Left ventricle myocardium inferior (tissue), 1 donor: ENCODE measurements at regions not wholly inside any gene's neighbourhood (a gene's known extent, or its start where the extent isn't known, plus 50 kb on each side); places are given as distances from the start of the nearest gene placed in this dataset.

Experiments used
- DNase-seq: peaks from one replicate; pipeline ENCODE4 v3.0.0-alpha.2; 2020
- H3K27ac ChIP-seq: fragments of 200-600 bp; replicated peaks from 2 replicates; pipeline ENCODE4 v1.8.0; 2021
- H3K27me3 ChIP-seq: fragments of 200-600 bp; 2 replicates; pipeline ENCODE4 v1.8.0; 2021; ENCODE audit warnings: low read depth
- H3K36me3 ChIP-seq: fragments of 200-600 bp; 2 replicates; pipeline ENCODE4 v1.8.0; 2021
- H3K4me1 ChIP-seq: fragments of 200-600 bp; 2 replicates; pipeline ENCODE4 v1.8.0; 2021
- H3K4me3 ChIP-seq: fragments of 200-600 bp; 2 replicates; pipeline ENCODE4 v1.8.0; 2021; ENCODE audit warnings: mild to moderate bottlenecking, moderate library complexity
- H3K9me3 ChIP-seq: fragments of 200-600 bp; replicated peaks from 2 replicates; pipeline ENCODE4 v1.8.0; 2021
- CTCF ChIP-seq: fragments of 200-600 bp; IDR thresholded peaks from 2 replicates; pipeline ENCODE4 v1.8.0; 2021; ENCODE audit warnings: antibody characterized with exemption, mild to moderate bottlenecking, borderline replicate concordance
- intact Hi-C: fragments of 100-400 bp; cut with micrococcal nuclease; formaldehyde crosslinking; loops from one replicate; pipeline ENCODE4 v1.11.0; 2022
- donor health status: DM: no; HTN: yes; CAD: no; lungs with severe emphysema.

GRCh38 chr21:33126569-33126968 is 56.6 kb downstream of the OLIG1 start:
- Histone ChIP-seq H3K27ac (no peak overlapping the region), H3K9me3 (no peaks in the 10 kb centered on the region), H3K36me3 (no peaks in the 10 kb centered on the region), H3K27me3 (peaks cover 65% of the 10 kb centered on the region), H3K4me1 (peaks cover 12% of the 10 kb centered on the region), H3K4me3 (no peak overlapping the region)
- DNase-seq = no peak
- no peak for TF ChIP-seq CTCF
- intact Hi-C loops = no loop called here

GRCh38 chr21:33127154-33127867 is 57.4 kb downstream of the OLIG1 start:
- peaks cover 65% of the 10 kb centered on the region for H3K27me3 ChIP-seq
- no peaks in the 10 kb centered on the region for H3K36me3 ChIP-seq
- intact Hi-C loops = no loop called here
- H3K4me3 ChIP-seq = peak overlapping the region; percentile 46
- no peaks in the 10 kb centered on the region for H3K9me3 ChIP-seq
- peaks cover 12% of the 10 kb centered on the region for H3K4me1 ChIP-seq
- TF ChIP-seq CTCF = peak; percentile 73
- DNase-seq = peak; percentile 46
- no peak overlapping the region for H3K27ac ChIP-seq

GRCh38 chr21:33127868-33128242 is 57.9 kb downstream of the OLIG1 start:
- DNase-seq = no peak
- intact Hi-C loops = no loop called here
- no peaks in the 10 kb centered on the region for H3K9me3 ChIP-seq
- peaks cover 12% of the 10 kb centered on the region for H3K4me1 ChIP-seq
- peaks cover 69% of the 10 kb centered on the region for H3K27me3 ChIP-seq
- no peak for TF ChIP-seq CTCF
- H3K36me3 ChIP-seq = no peaks in the 10 kb centered on the region
- H3K27ac ChIP-seq = no peak overlapping the region
- no peak overlapping the region for H3K4me3 ChIP-seq

DNA sequence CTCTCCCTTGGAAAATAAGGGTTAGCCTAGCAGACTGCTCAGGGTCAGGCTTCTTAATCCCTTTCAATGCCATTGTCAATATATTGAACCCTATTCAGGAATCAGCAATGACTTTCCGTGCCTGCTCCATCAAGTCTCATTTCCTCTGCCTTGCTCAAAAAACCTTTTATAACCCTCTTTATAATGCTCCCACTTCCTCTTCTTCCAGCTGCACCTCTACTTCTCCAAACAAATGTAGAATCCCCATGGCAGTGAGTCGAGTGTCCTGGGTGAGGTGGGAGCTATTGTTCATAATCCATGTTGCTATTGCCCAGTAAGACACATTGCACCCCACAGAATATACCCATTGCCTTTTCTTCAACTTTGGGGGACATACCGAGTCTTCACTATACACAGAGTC is 58.6 kb downstream of the OLIG1 start:
- peaks cover 70% of the 10 kb centered on the region for H3K27me3 ChIP-seq
- no peak for TF ChIP-seq CTCF
- intact Hi-C loops = no loop called here
- H3K27ac ChIP-seq = no peak overlapping the region
- H3K9me3 ChIP-seq = no peaks in the 10 kb centered on the region
- no peak overlapping the region for H3K4me3 ChIP-seq
- no peak for DNase-seq
- peaks cover 12% of the 10 kb centered on the region for H3K4me1 ChIP-seq
- H3K36me3 ChIP-seq = no peaks in the 10 kb centered on the region

DNA sequence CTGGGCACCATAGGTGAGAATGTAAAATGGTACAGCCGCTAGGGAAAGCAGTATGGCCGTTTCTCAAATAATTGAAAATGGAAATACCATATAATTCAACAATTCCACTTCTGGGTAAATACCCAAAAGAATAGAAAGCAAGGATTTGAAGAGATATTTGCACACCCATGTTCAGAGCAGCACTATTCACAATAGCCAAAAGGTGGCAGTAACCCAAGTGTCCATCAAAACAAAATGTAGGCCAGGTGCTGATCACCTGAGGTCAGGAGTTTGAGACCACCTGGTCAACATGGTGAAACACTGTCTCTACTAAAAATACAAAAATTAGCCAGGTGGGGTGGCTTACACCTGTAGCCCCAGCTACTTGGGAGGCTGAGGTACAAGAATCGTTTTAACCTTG is 62.1 kb downstream of the OLIG1 start:
- intact Hi-C loops = no loop called here
- no peak for DNase-seq
- no peak overlapping the region for H3K27ac ChIP-seq
- no peak overlapping the region for H3K4me3 ChIP-seq
- H3K9me3 ChIP-seq = no peaks in the 10 kb centered on the region
- peak; percentile 13 for TF ChIP-seq CTCF
- no peaks in the 10 kb centered on the region for H3K36me3 ChIP-seq
- peaks cover 69% of the 10 kb centered on the region for H3K27me3 ChIP-seq
- H3K4me1 ChIP-seq = peaks cover 9% of the 10 kb centered on the region
